Mesendoderm (in vitro differentiated cells): ENCODE measurements at regions not wholly inside any gene's neighbourhood (a gene's known extent, or its start where the extent isn't known, plus 50 kb on each side); places are given as distances from the start of the nearest gene placed in this dataset.

Source experiments
- DNase-seq: peaks from one replicate; pipeline ENCODE4 v3.0.0; 2013
- H2AK5ac ChIP-seq: 2 replicates; pipeline ENCODE4 v1.6.1; 2013; ENCODE audit warnings: low read length, inconsistent platforms
- H2BK120ac ChIP-seq: 2 replicates; pipeline ENCODE4 v1.6.1; 2013; ENCODE audit warnings: low read depth, mild to moderate bottlenecking, low read length, moderate library complexity, mixed read lengths
- H2BK15ac ChIP-seq: replicated peaks from 2 replicates; pipeline ENCODE4 v1.6.1; 2013; ENCODE audit warnings: low read depth, mild to moderate bottlenecking, moderate library complexity
- H2BK5ac ChIP-seq: 2 replicates; pipeline ENCODE4 v1.6.1; 2013; ENCODE audit warnings: low read length, inconsistent platforms
- H3K18ac ChIP-seq: 2 replicates; pipeline ENCODE4 v1.6.1; 2013; ENCODE audit warnings: mild to moderate bottlenecking, low read length, mixed read lengths
- H3K23ac ChIP-seq: one replicate; pipeline ENCODE4 v1.6.1; 2013; ENCODE audit warnings: low read length
- H3K27ac ChIP-seq: 2 replicates; pipeline ENCODE4 v1.5.1; 2013; ENCODE audit warnings: low read depth, mild to moderate bottlenecking, inconsistent platforms, low read length, moderate library complexity
- H3K27me3 ChIP-seq: 2 replicates; pipeline ENCODE4 v1.6.1; 2013; ENCODE audit warnings: low read length, control low read depth, mild to moderate bottlenecking, inconsistent platforms; ENCODE audit not compliant: insufficient read depth, poor library complexity
- H3K36me3 ChIP-seq: 2 replicates; pipeline ENCODE4 v1.6.1; 2013; ENCODE audit warnings: low read length, inconsistent platforms; ENCODE audit not compliant: control insufficient read depth, insufficient read depth
- H3K4ac ChIP-seq: one replicate; pipeline ENCODE4 v1.6.1; 2013; ENCODE audit warnings: low read depth, mild to moderate bottlenecking, low read length, moderate library complexity
- H3K4me1 ChIP-seq: 2 replicates; pipeline ENCODE4 v1.6.1; 2013; ENCODE audit warnings: low read depth, low read length, inconsistent platforms; ENCODE audit not compliant: control insufficient read depth
- H3K4me2 ChIP-seq: 2 replicates; pipeline ENCODE4 v1.6.1; 2013; ENCODE audit warnings: low read length
- H3K4me3 ChIP-seq: 2 replicates; pipeline ENCODE4 v1.5.1; 2013; ENCODE audit warnings: mild to moderate bottlenecking, low read length
- H3K56ac ChIP-seq: one replicate; pipeline ENCODE4 v1.6.1; 2013; ENCODE audit warnings: low read length
- H3K79me1 ChIP-seq: 2 replicates; pipeline ENCODE4 v1.6.1; 2013; ENCODE audit warnings: low read length, inconsistent platforms
- H3K79me2 ChIP-seq: 2 replicates; pipeline ENCODE4 v1.6.1; 2013; ENCODE audit warnings: mild to moderate bottlenecking, low read length; ENCODE audit not compliant: control insufficient read depth, insufficient read depth
- H3K9ac ChIP-seq: 2 replicates; pipeline ENCODE4 v1.6.1; 2013; ENCODE audit warnings: low read length, inconsistent platforms
- H4K5ac ChIP-seq: one replicate; pipeline ENCODE4 v1.6.1; 2013; ENCODE audit warnings: low read length
- H4K8ac ChIP-seq: one replicate; pipeline ENCODE4 v1.6.1; 2013; ENCODE audit warnings: low read depth, mild to moderate bottlenecking, control low read depth, low read length, moderate library complexity
- WGBS: extraction: QIAGEN DNeasy Blood & Tissue Kit; methylation state at CpG from one replicate; pipeline ENCODE4 v1.1.7; 2013; ENCODE audit warnings: low lambda C conversion rate, missing lambda C conversion rate; ENCODE audit not compliant: insufficient coverage; ENCODE audit errors: extremely low coverage; 5-methylcytosine and 5-hydroxymethylcytosine counted together

GRCh38 chr12:19846574-19846973, 407.3 kb downstream of the AEBP2 start:
- Histone ChIP-seq H3K56ac (no peak overlapping the region), H3K36me3 (no peaks in the 10 kb centered on the region), H2AK5ac (no peak overlapping the region), H2BK120ac (no peak overlapping the region), H3K4me3 (no peak overlapping the region), H4K8ac (no peak overlapping the region), H3K23ac (no peak overlapping the region), H4K5ac (no peak overlapping the region), H3K4me2 (no peak overlapping the region), H3K79me1 (no peaks in the 10 kb centered on the region), H2BK5ac (no peak overlapping the region), H3K27me3 (no peaks in the 10 kb centered on the region), H3K4ac (no peak overlapping the region), H3K9ac (no peak overlapping the region), H3K27ac (no peak overlapping the region), H3K79me2 (no peaks in the 10 kb centered on the region), H2BK15ac (no peak overlapping the region), H3K18ac (no peak overlapping the region), H3K4me1 (no peaks in the 10 kb centered on the region)
- no peak for DNase-seq
- WGBS: no CpG with 5 or more reads among the region's 3 CpGs

GRCh38 chr12:19847294-19848059, 408.2 kb downstream of the AEBP2 start:
- Histone ChIP-seq H3K23ac (no peak overlapping the region), H3K27ac (no peak overlapping the region), H3K79me2 (no peaks in the 10 kb centered on the region), H3K18ac (no peak overlapping the region), H4K8ac (no peak overlapping the region), H3K56ac (no peak overlapping the region), H4K5ac (no peak overlapping the region), H3K9ac (no peak overlapping the region), H3K79me1 (no peaks in the 10 kb centered on the region), H2AK5ac (no peak overlapping the region), H3K4me2 (no peak overlapping the region), H3K36me3 (no peaks in the 10 kb centered on the region), H3K4me3 (no peak overlapping the region), H3K27me3 (no peaks in the 10 kb centered on the region), H2BK15ac (no peak overlapping the region), H2BK5ac (no peak overlapping the region), H3K4me1 (no peaks in the 10 kb centered on the region), H3K4ac (no peak overlapping the region), H2BK120ac (no peak overlapping the region)
- no peak for DNase-seq
- no CpG with 5 or more reads among the region's 11 CpGs for WGBS

DNA sequence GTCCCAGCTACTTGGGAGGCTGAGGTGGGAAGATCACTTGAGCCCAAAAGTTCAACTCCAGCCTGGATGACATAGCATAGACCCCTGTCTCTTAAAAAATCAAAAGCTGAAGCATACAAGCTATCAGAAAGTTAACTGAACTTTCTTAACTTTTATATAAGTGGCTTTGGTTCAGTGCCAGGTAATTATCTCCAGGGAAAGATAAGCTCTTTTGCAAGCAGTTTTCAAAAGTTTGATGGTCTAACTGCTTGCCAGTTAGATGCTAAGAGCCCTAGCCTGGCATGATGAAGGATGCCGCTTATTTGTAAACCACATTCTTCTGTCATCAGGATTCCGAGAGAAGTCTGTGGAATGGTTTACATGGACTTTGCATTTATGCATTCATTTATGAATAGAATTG, 409.1 kb downstream of the AEBP2 start:
- WGBS: no CpG with 5 or more reads among the region's 2 CpGs
- no peak overlapping the region for H3K23ac ChIP-seq
- no peak overlapping the region for H4K8ac ChIP-seq
- H3K27ac ChIP-seq: no peak overlapping the region
- no peak overlapping the region for H2BK5ac ChIP-seq
- no peaks in the 10 kb centered on the region for H3K4me1 ChIP-seq
- H3K56ac ChIP-seq: no peak overlapping the region
- no peak for DNase-seq
- no peaks in the 10 kb centered on the region for H3K27me3 ChIP-seq
- no peaks in the 10 kb centered on the region for H3K79me1 ChIP-seq
- H3K36me3 ChIP-seq: no peaks in the 10 kb centered on the region
- no peak overlapping the region for H3K4me2 ChIP-seq
- H3K18ac ChIP-seq: no peak overlapping the region
- no peak overlapping the region for H4K5ac ChIP-seq
- no peak overlapping the region for H2BK15ac ChIP-seq
- no peak overlapping the region for H3K9ac ChIP-seq
- no peak overlapping the region for H2BK120ac ChIP-seq
- no peak overlapping the region for H2AK5ac ChIP-seq
- no peak overlapping the region for H3K4me3 ChIP-seq
- no peaks in the 10 kb centered on the region for H3K79me2 ChIP-seq
- H3K4ac ChIP-seq: no peak overlapping the region

GRCh38 chr12:19849208-19849607, 409.9 kb downstream of the AEBP2 start:
- WGBS: no CpG with 5 or more reads among the region's 2 CpGs
- H4K5ac ChIP-seq: no peak overlapping the region

DNA sequence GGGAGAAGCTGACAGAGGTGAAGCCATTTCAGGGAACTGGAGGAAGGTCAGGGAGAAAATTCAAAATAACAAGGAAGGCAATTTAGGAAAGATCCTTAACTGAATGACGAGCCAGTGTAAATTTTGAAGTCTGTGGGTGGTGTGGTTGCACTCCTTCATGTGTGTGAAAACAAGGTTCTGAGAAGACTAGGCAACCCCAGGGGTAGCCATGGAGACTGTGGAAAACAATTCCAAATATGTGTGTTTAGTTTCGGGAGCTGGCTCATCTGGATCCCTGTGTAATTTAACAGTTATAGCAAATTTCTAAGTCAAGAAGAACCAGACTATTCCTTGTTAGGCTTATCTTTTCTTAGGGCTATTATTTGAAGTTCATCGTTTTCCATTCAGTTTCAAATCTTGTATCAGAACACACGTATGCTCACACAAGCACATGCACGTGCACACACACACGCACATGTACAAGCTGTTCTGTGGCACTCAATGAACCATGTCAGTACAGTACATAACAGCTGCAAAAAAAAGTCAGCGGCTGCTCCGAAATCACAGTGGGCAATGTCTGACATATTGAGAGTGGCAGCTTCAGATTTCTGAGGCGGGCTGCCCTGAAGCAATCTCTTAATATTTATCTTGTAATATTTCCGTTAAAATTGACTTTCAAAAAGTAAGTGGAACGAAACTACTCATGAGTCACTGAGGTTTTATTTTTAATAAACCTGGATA, 411.2 kb downstream of the AEBP2 start:
- peak; percentile 15 for DNase-seq
- Histone ChIP-seq H3K9ac (no peak overlapping the region), H3K56ac (no peak overlapping the region), H3K4me1 (no peaks in the 10 kb centered on the region), H3K36me3 (no peaks in the 10 kb centered on the region), H4K5ac (no peak overlapping the region), H3K4me3 (no peak overlapping the region), H2BK5ac (no peak overlapping the region), H2BK15ac (no peak overlapping the region), H3K27me3 (no peaks in the 10 kb centered on the region), H3K79me2 (no peaks in the 10 kb centered on the region), H2BK120ac (no peak overlapping the region), H3K18ac (no peak overlapping the region), H2AK5ac (no peak overlapping the region), H3K27ac (no peak overlapping the region), H4K8ac (no peak overlapping the region), H3K23ac (no peak overlapping the region), H3K4me2 (no peak overlapping the region), H3K79me1 (no peaks in the 10 kb centered on the region), H3K4ac (no peak overlapping the region)
- WGBS: no CpG with 5 or more reads among the region's 11 CpGs

More at GRCh38 chr12:19849208-19849607, 409.9 kb downstream of the AEBP2 start:
- Histone ChIP-seq H3K27ac (no peak overlapping the region), H4K8ac (no peak overlapping the region), H3K4ac (no peak overlapping the region), H3K4me1 (no peaks in the 10 kb centered on the region), H3K36me3 (no peaks in the 10 kb centered on the region), H3K4me2 (no peak overlapping the region), H2BK5ac (no peak overlapping the region), H3K23ac (no peak overlapping the region), H3K79me2 (no peaks in the 10 kb centered on the region), H3K56ac (no peak overlapping the region), H3K18ac (no peak overlapping the region), H3K27me3 (no peaks in the 10 kb centered on the region), H2BK120ac (no peak overlapping the region), H2AK5ac (no peak overlapping the region), H2BK15ac (no peak overlapping the region), H3K4me3 (no peak overlapping the region), H3K9ac (no peak overlapping the region), H3K79me1 (no peaks in the 10 kb centered on the region)
- no peak for DNase-seq
